Left cardiac atrium (tissue), 4 donors: ENCODE measurements at regions not wholly inside any gene's neighbourhood (a gene's known extent, or its start where the extent isn't known, plus 50 kb on each side); places are given as distances from the start of the nearest gene placed in this dataset.
"Not testable (repeated sequence)": the region's sequence is repeated elsewhere in the genome, so short reads cannot be mapped to it uniquely, and the experiment has no call there.

Experiments used
- ATAC-seq, 2 donors: fragments of 200-7000 bp; cut with Tn5 transposase; one replicate each; pipeline ENCODE4 v1.9.1; 2020; ENCODE audit warnings: mild to moderate bottlenecking in 2 of 2, moderate library complexity in 2 of 2
- DNase-seq: peaks from one replicate; pipeline ENCODE4 v3.0.0-alpha.2; 2020
- intact Hi-C, 2 donors: fragments of 100-400 bp; cut with DNase I; formaldehyde crosslinking; loops; one replicate each; pipeline versions ENCODE4 v1.14.1 to v1.15.1; 2022 to 2023
- donor health status: DM: no; HTN: yes; CAD: no.
- donor health status: DM: no; HTN: yes; CAD: no; lungs with severe emphysema.
- donor health status: DM: yes; HTN: yes; CAD: no.
- donor health status: Dilated cardiomyopathy.

GRCh38 chr5:40198736-40199135 is 481.0 kb upstream of the PTGER4 start:
- no peak for ATAC-seq

DNA sequence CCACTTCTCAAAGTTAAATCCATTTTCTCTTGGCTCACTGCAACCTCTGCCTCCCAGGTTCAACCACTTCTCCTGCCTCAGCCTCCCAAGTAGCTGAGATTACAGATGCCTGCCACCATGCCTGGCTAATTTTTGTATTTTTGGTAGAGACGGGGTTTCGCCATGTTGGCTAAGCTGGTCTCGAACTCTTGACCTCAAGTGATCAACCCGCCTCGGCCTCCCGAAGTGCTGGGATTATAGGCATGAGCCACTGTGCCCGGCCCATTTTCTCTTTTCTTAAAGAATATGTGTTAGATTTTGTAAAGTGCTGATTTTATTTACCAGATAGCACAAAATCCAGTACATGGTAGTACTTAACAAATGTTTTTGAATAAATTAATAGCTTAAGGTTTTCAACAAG is 484.1 kb upstream of the PTGER4 start:
- DNase-seq, intact Hi-C loops, ATAC-seq: not testable (repeated sequence)

More at GRCh38 chr5:40198736-40199135, 481.0 kb upstream of the PTGER4 start:
- intact Hi-C loops, result no loop called here
- DNase-seq, result no peak

DNA sequence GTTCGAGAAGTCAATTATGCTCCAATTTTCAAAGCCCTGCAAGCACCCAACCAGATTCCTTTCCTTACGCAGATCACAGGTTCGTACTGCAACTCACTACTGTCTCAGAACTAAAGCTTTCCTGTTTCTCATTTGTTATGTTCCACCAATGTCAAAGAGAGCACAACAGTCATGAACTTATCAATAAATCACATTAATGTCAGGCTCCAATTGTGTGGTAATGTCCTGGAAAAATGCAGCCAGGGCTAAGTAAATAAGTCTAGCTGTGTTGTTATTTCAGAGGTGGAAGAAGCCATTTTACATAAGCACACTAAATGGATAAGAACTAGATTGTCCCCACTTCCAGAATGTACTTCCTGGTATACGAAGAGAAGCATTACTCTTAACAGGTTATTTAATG is 488.6 kb upstream of the PTGER4 start:
- DNase-seq (no peak), ATAC-seq (no peak)
- intact Hi-C loops, result no loop called here

GRCh38 chr5:40172721-40173120 is 507.0 kb upstream of the PTGER4 start:
- ATAC-seq (no peak), DNase-seq (no peak)
- intact Hi-C loops, result no loop called here

- ATAC-seq (no peak), DNase-seq (no peak)
- intact Hi-C loops, result no loop called here
Measured at GRCh38 chr5:40171971-40172370, 507.7 kb upstream of the PTGER4 start.

GRCh38 chr5:40167283-40167682 is 512.4 kb upstream of the PTGER4 start:
- no peak for ATAC-seq
- no peak for DNase-seq
- intact Hi-C loops, result no loop called here

DNA sequence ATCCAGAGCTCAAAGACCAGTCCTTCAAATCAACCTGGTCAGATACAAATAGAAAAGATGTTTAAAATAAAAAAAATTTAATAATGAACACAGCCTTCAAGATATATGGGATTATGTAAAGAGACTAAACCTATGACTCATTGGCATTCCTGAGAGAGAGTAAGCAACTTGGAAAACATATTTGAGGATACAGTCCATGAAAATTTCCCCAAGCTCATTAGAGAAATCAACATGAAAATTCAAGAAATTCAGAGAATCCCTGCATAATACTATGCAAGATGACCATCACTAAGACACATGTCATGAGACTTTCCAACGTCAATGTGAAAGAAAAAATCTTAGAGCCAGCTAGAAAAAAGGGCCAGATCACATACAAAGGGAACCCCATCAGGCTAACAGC is 512.9 kb upstream of the PTGER4 start:
- intact Hi-C loops, result no loop called here
- no peak for ATAC-seq
- DNase-seq, result no peak

GRCh38 chr5:40165789-40166728 is 513.7 kb upstream of the PTGER4 start:
- intact Hi-C loops, result no loop called here
- no peak for ATAC-seq
- DNase-seq, result no peak

DNA sequence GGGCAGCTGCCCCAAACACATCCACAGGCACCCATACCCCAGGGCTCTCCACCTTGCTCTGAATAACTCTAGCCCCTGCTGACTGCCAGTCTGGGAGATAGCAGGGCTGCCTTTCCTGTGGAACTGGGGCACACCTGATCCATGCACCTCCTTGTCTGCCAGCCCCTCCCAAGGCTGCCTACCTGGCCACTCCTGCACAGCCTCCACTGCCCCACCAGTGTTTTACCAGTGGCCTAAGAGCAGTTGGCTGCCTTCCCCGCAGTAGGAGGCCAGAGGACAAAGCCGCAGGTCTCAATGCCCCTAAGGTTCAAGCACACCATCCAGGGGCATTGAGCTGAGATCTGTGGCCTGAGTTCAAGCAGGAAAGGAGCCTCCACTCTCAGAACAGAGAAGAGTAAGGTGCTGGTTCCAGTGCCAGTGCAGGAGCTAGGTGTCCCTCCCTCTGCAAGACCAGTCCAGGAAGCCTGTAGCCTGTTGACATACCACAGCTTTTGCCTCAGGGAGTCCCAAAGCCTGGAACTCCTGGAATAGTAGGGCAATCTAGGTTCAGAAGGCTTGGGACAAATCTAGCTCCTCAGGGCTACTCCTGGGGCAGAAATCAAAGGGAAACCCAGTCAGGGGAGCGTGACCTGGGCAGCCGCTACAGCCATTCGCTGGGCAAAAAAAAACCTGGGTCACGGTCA is 514.5 kb upstream of the PTGER4 start:
- intact Hi-C loops, result no loop called here
- no peak for DNase-seq
- ATAC-seq, result no peak

- intact Hi-C loops, result no loop called here
- ATAC-seq (no peak), DNase-seq (no peak)
Measured at GRCh38 chr5:40160435-40160834, 519.3 kb upstream of the PTGER4 start.

DNA sequence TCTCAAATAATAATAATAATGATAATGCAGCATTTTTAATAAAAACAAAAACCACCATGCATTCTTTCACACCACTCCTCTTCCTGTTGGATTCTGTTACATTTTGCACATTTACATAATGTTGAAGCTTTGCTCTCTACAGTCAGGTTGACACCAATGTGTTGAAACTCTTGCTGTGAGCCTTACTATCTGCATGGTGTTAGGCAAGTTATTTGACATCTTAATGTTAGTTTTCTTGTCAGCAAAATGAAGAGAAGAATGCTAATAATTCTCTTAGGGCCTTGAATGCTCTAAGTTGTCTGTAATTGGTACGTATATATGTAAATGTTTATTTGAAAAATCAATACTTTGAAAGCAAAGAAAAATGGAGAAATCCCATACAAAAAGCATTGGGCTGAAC is 525.5 kb upstream of the PTGER4 start:
- DNase-seq (no peak), ATAC-seq (no peak)
- intact Hi-C loops, result no loop called here

- DNase-seq (no peak), ATAC-seq (no peak)
- intact Hi-C loops, result no loop called here
Measured at GRCh38 chr5:40150896-40151295, 528.8 kb upstream of the PTGER4 start.

GRCh38 chr5:40141896-40142295 is 537.8 kb upstream of the PTGER4 start:
- intact Hi-C loops, result no loop called here
- DNase-seq, result no peak
- ATAC-seq, result no peak

- ATAC-seq (no peak), DNase-seq (no peak)
- intact Hi-C loops, result no loop called here
Measured at GRCh38 chr5:40141418-40141817, 538.3 kb upstream of the PTGER4 start.

DNA sequence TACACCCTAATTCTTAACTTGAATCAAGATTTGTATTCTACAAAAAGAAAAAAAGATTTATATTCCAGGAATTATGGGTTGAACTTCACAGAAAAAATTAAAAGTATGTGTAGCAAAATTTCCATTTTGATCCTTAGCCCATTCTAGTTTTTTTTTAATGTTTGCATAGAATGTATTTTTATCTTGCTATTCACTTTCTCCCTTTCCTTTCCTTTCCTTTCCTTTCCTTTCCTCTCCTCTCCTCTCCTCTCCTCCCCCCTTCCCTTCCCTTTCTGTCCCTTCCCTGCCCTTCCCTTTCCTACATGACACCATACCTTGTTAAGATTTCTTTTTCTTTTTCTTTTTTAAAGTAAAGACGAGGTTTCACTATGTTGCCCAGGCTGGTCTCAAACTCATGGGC is 542.5 kb upstream of the PTGER4 start:
- ATAC-seq (no peak), DNase-seq (no peak)
- intact Hi-C loops, result no loop called here

DNA sequence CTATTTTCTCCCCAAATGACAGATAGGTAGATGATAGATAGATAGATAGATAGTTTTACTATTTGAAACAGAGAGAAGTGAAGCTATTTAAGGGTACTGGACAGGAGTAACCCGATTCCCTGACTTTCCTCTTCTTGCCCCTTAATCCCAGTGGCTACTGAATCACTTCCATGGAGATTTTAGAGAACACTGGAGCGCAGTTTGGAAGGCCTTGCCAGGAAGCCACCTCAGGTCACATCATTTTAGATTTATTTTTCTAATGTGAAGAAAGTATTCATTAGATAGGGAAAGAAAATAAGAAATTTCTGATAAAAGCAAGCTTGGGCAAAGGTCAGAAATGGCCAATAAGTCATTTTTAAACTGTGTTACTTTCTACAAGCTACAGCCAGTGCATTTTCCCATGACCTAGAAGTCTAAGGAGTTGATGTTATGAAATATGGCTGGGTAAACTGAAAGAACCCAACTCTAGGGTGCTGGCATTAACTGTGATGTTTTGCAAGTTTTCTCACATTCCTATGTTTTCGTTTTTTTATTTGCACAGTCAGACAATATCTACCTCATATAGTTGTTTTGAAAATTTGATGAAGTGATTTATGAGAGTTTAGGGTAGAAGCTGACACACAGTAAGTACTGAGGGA is 544.7 kb upstream of the PTGER4 start:
- ATAC-seq (peak in 1 of 2 donors; percentile 78), DNase-seq (no peak)
- intact Hi-C loops, result no loop called here

- intact Hi-C loops, result no loop called here
- no peak for ATAC-seq
- no peak for DNase-seq
Measured at GRCh38 chr5:40124367-40124766, 555.3 kb upstream of the PTGER4 start.

DNA sequence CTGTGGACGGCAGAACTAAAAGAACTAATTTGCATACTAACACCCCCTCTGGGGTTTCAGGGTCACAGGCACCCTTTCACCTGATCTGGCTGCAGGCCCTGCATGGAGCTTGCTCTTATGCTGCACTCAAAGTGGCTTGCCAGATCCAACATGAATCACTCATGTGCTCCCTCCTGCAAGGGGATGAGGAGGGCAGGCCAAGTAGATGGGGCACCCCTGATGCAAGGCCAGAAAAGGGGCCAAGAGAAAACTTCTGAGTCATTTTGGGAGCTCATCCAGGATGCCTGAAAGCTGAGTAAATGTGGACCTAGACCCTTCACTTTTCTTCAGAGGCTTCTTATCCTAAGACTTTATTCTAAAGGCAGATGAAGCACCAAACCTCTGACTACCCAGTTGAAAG is 558.5 kb upstream of the PTGER4 start:
- no peak for DNase-seq
- intact Hi-C loops, result no loop called here
- no peak for ATAC-seq

- intact Hi-C loops, result no loop called here
- no peak for DNase-seq
- ATAC-seq, result peak in 1 of 2 donors; percentile 65
Measured at GRCh38 chr5:40112875-40113274, 566.8 kb upstream of the PTGER4 start.

DNA sequence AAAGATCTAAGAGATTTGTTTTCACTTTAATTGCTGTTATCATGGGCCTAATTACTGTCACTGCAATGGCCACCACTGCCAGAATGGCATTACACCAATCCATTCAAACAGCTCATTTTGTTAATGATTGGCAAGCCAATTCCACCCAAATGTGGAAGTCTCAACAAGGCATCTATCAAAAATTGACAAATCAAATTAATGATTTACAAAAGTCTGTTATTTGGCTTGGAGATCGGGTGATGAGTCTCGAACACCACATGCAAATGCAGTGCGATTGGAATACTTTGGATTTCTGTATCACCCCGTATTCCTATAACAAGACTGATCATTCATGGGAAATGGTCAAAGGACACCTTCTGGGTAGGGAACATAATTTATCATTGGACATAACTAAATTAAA is 568.7 kb upstream of the PTGER4 start:
- DNase-seq, ATAC-seq, intact Hi-C loops: not testable (repeated sequence)
